GM12878 (cell line): ENCODE measurements at regions not wholly inside any gene's neighbourhood (a gene's known extent, or its start where the extent isn't known, plus 50 kb on each side); places are given as distances from the start of the nearest gene placed in this dataset.

Source experiments
- EP300 ChIP-seq, 2 experiments: fragments of 150-350 bp in 1 of 2; IDR thresholded peaks; 2 replicates each; pipeline ENCODE4 v1.6.1; 2011 to 2012; ENCODE audit warnings: low read depth in 2 of 2, low read length in 2 of 2, borderline replicate concordance in 1 of 2, improper control_type of control experiment in 1 of 2, inconsistent platforms in 1 of 2; ENCODE audit not compliant: control insufficient read depth in 1 of 2
- HDAC6 ChIP-seq: fragments of 200-600 bp; sonication (generic); IDR thresholded peaks from one replicate; pipeline ENCODE4 v1.8.0; 2017; ENCODE audit warnings: antibody characterized with exemption; ENCODE audit not compliant: unreplicated experiment
- NFIC ChIP-seq: IDR thresholded peaks from 2 replicates; pipeline ENCODE4 v1.6.1; 2012; ENCODE audit warnings: low read depth, mild to moderate bottlenecking, inconsistent platforms, low read length, moderate library complexity
- POLR2A ChIP-seq: IDR thresholded peaks from 2 replicates; pipeline ENCODE4 v1.6.1; 2011; ENCODE audit warnings: low read depth, mild to moderate bottlenecking, low read length
- RB1 ChIP-seq: fragments of 450-650 bp; formaldehyde crosslinking; IDR thresholded peaks from 2 replicates; pipeline ENCODE4 v1.6.1; 2017; ENCODE audit warnings: mild to moderate bottlenecking, borderline replicate concordance
- RFX5 ChIP-seq: IDR thresholded peaks from 2 replicates; pipeline ENCODE4 v1.6.1; 2011; ENCODE audit warnings: low read depth, low read length, improper control_type of control experiment
- SMARCA5 ChIP-seq: fragments of 450-650 bp; IDR thresholded peaks from 2 replicates; pipeline ENCODE4 v1.6.1; 2017; ENCODE audit warnings: mild to moderate bottlenecking
- YY1 ChIP-seq: IDR thresholded peaks from 2 replicates; pipeline ENCODE4 v1.6.1; 2011; ENCODE audit warnings: low read depth, mild to moderate bottlenecking, low read length
- TF ChIP-seq, protein P1 (sequence below), 3 experiments: IDR thresholded peaks in 2 of 3; conservative IDR thresholded peaks in 1 of 3; 2 replicates each; pipeline ENCODE4 v1.5.1; 2011; ENCODE audit warnings: low read depth in 3 of 3, low read length in 3 of 3, mild to moderate bottlenecking in 3 of 3, control low read depth in 2 of 3, moderate library complexity in 2 of 3, inconsistent platforms in 1 of 3, mixed read lengths in 1 of 3; ENCODE audit not compliant: control insufficient read depth in 2 of 3, insufficient read depth in 1 of 3; ENCODE audit errors: extremely low read depth in 1 of 3
- TF ChIP-seq, protein P2 (sequence below): IDR thresholded peaks from 2 replicates; pipeline ENCODE4 v1.6.1; 2011; ENCODE audit warnings: low read depth, low read length, improper control_type of control experiment, borderline replicate concordance
- TF ChIP-seq, protein P3 (sequence below): fragments of 450-650 bp; IDR thresholded peaks from 2 replicates; pipeline ENCODE4 v1.6.1; 2017; ENCODE audit warnings: low read depth, mild to moderate bottlenecking, moderate library complexity

DNA sequence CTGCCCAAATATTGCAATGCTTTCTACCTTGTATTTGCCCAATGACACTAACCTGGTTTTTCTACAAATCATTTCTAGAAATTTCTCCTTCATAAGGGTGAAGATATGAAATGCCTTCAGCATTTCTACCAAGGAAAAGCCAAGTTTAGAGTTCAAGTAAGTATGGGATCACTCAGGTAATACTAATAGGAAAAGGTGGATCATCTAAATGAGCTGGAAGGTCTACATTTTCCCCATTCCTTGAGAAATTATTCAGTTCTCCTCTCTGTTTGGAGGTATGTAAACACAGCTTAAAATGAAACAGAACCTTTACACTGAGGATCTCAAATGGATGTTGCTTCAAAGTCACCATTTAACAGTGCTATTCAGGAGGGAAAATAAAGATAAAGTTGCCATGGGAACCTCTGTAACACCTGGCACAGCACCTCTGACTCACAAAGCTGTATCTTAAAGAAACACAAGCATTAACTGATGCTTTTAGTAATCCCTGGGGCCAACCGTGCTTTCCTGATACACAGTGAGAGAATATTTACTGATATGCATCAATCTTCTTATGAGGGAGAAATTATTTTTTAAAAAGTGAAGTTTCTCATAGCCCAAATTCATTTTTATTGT lies 161.3 kb downstream of the DRD1 start:
- TF ChIP-seq RFX5: no peak
- TF ChIP-seq POLR2A: no peak
- TF ChIP-seq EP300 (IDR thresholded peaks at IDR 0.05; ENCODE audit: borderline replicate concordance in 1 of 2, control insufficient read depth in 1 of 2, low read depth in 2 of 2, low read length in 2 of 2): no peak
- TF ChIP-seq, protein P1, sequence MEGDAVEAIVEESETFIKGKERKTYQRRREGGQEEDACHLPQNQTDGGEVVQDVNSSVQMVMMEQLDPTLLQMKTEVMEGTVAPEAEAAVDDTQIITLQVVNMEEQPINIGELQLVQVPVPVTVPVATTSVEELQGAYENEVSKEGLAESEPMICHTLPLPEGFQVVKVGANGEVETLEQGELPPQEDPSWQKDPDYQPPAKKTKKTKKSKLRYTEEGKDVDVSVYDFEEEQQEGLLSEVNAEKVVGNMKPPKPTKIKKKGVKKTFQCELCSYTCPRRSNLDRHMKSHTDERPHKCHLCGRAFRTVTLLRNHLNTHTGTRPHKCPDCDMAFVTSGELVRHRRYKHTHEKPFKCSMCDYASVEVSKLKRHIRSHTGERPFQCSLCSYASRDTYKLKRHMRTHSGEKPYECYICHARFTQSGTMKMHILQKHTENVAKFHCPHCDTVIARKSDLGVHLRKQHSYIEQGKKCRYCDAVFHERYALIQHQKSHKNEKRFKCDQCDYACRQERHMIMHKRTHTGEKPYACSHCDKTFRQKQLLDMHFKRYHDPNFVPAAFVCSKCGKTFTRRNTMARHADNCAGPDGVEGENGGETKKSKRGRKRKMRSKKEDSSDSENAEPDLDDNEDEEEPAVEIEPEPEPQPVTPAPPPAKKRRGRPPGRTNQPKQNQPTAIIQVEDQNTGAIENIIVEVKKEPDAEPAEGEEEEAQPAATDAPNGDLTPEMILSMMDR (IDR thresholded peaks at IDR 0.05 in 2 of 3, conservative IDR thresholded peaks at IDR 0.05 in 1 of 3; ENCODE audit: control insufficient read depth in 2 of 3, extremely low read depth in 1 of 3, insufficient read depth in 1 of 3, low read depth in 3 of 3, low read length in 3 of 3): no peak
- no peak for TF ChIP-seq YY1
- TF ChIP-seq, protein P2, sequence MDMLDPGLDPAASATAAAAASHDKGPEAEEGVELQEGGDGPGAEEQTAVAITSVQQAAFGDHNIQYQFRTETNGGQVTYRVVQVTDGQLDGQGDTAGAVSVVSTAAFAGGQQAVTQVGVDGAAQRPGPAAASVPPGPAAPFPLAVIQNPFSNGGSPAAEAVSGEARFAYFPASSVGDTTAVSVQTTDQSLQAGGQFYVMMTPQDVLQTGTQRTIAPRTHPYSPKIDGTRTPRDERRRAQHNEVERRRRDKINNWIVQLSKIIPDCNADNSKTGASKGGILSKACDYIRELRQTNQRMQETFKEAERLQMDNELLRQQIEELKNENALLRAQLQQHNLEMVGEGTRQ: no peak
- no peak for TF ChIP-seq HDAC6
- no peak for TF ChIP-seq NFIC
- no peak for TF ChIP-seq RB1
- TF ChIP-seq, protein P3, sequence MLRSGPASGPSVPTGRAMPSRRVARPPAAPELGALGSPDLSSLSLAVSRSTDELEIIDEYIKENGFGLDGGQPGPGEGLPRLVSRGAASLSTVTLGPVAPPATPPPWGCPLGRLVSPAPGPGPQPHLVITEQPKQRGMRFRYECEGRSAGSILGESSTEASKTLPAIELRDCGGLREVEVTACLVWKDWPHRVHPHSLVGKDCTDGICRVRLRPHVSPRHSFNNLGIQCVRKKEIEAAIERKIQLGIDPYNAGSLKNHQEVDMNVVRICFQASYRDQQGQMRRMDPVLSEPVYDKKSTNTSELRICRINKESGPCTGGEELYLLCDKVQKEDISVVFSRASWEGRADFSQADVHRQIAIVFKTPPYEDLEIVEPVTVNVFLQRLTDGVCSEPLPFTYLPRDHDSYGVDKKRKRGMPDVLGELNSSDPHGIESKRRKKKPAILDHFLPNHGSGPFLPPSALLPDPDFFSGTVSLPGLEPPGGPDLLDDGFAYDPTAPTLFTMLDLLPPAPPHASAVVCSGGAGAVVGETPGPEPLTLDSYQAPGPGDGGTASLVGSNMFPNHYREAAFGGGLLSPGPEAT: no peak
- TF ChIP-seq SMARCA5: no peak
